ENCODE measurements at regions not wholly inside any gene's neighbourhood (a gene's known extent, or its start where the extent isn't known, plus 50 kb on each side); places are given as distances from the start of the nearest gene placed in this dataset.
A peak's percentile ranks its signal among the peaks of the same experiment; 100 is the strongest.

- Histone ChIP-seq H3K4me1 (peaks cover 0 to 7% of the 10 kb centered on the region in 2 donors), H3K4me3 (peak overlapping the region in 1 of 4 donors; percentile 4), H3K27me3 (no peaks in the 10 kb centered on the region), H3K27ac (no peak overlapping the region), H3K9me3 (no peaks in the 10 kb centered on the region), H3K36me3 (no peaks in the 10 kb centered on the region)
- intact Hi-C loops (cut with DNase I; ENCODE audit: low total_unique reads) (no loop called here), in situ Hi-C loops (cut with MboI; ENCODE audit: low sequenced_read_pairs in 4 of 4) (no loop called here)
- DNase-seq (no peak), ATAC-seq (no peak)
- no peak for TF ChIP-seq CTCF (IDR thresholded peaks at IDR 0.05 in 4 of 5, conservative IDR thresholded peaks at IDR 0.05 in 1 of 5)
- no peak for TF ChIP-seq POLR2A (IDR thresholded peaks at IDR 0.05)
Observed at GRCh38 chr1:81681601-81682266, 119.0 kb upstream of the ADGRL2 start.

- Histone ChIP-seq H3K4me3 (peak overlapping the region in 1 of 4 donors; percentile 4), H3K9me3 (no peaks in the 10 kb centered on the region), H3K4me1 (peaks cover 0 to 7% of the 10 kb centered on the region in 2 donors), H3K36me3 (no peaks in the 10 kb centered on the region), H3K27me3 (no peaks in the 10 kb centered on the region), H3K27ac (no peak overlapping the region)
- intact Hi-C loops (cut with DNase I; ENCODE audit: low total_unique reads), result no loop called here
- DNase-seq (no peak), ATAC-seq (no peak)
- in situ Hi-C loops (cut with MboI; ENCODE audit: low sequenced_read_pairs in 4 of 4), result no loop called here
- TF ChIP-seq POLR2A (IDR thresholded peaks at IDR 0.05) (no peak), CTCF (IDR thresholded peaks at IDR 0.05 in 4 of 5, conservative IDR thresholded peaks at IDR 0.05 in 1 of 5) (no peak)
Observed at GRCh38 chr1:81681114-81681513, 119.6 kb upstream of the ADGRL2 start.

GRCh38 chr1:81679942-81680341 is 120.8 kb upstream of the ADGRL2 start:
- Histone ChIP-seq H3K4me3 (no peak overlapping the region), H3K36me3 (no peaks in the 10 kb centered on the region), H3K4me1 (peaks cover 0 to 7% of the 10 kb centered on the region in 2 donors), H3K27ac (no peak overlapping the region), H3K27me3 (no peaks in the 10 kb centered on the region), H3K9me3 (no peaks in the 10 kb centered on the region)
- peak in 1 of 2 donors; percentile 15 for DNase-seq
- in situ Hi-C loops (cut with MboI; ENCODE audit: low sequenced_read_pairs in 4 of 4) (no loop called here), intact Hi-C loops (cut with DNase I; ENCODE audit: low total_unique reads) (no loop called here)
- TF ChIP-seq POLR2A (IDR thresholded peaks at IDR 0.05) (no peak), CTCF (IDR thresholded peaks at IDR 0.05 in 4 of 5, conservative IDR thresholded peaks at IDR 0.05 in 1 of 5) (no peak)
- ATAC-seq, result no peak

GRCh38 chr1:81678779-81679178 is 122.0 kb upstream of the ADGRL2 start:
- intact Hi-C loops (cut with DNase I; ENCODE audit: low total_unique reads), result no loop called here
- no peak overlapping the region for H3K27ac ChIP-seq
- H3K9me3 ChIP-seq, result no peaks in the 10 kb centered on the region
- in situ Hi-C loops (cut with MboI; ENCODE audit: low sequenced_read_pairs in 4 of 4), result no loop called here
- peaks cover 0 to 7% of the 10 kb centered on the region in 2 donors for H3K4me1 ChIP-seq
- no peak overlapping the region for H3K4me3 ChIP-seq
- no peaks in the 10 kb centered on the region for H3K36me3 ChIP-seq
- ATAC-seq (no peak), DNase-seq (no peak)
- TF ChIP-seq POLR2A (IDR thresholded peaks at IDR 0.05) (no peak), CTCF (IDR thresholded peaks at IDR 0.05 in 4 of 5, conservative IDR thresholded peaks at IDR 0.05 in 1 of 5) (no peak)
- no peaks in the 10 kb centered on the region for H3K27me3 ChIP-seq

- H3K27ac ChIP-seq, result no peak overlapping the region
- DNase-seq (no peak), ATAC-seq (no peak)
- intact Hi-C loops (cut with DNase I; ENCODE audit: low total_unique reads) (no loop called here), in situ Hi-C loops (cut with MboI; ENCODE audit: low sequenced_read_pairs in 4 of 4) (no loop called here)
- no peaks in the 10 kb centered on the region for H3K4me1 ChIP-seq
- no peaks in the 10 kb centered on the region for H3K9me3 ChIP-seq
- no peak overlapping the region for H3K4me3 ChIP-seq
- H3K36me3 ChIP-seq, result no peaks in the 10 kb centered on the region
- TF ChIP-seq CTCF (IDR thresholded peaks at IDR 0.05 in 4 of 5, conservative IDR thresholded peaks at IDR 0.05 in 1 of 5) (no peak), POLR2A (IDR thresholded peaks at IDR 0.05) (no peak)
- H3K27me3 ChIP-seq, result no peaks in the 10 kb centered on the region
Observed at GRCh38 chr1:81672766-81673165, 128.0 kb upstream of the ADGRL2 start.
